Calu3 (cell line): ENCODE measurements at regions not wholly inside any gene's neighbourhood (a gene's known extent, or its start where the extent isn't known, plus 50 kb on each side); places are given as distances from the start of the nearest gene placed in this dataset.

ENCODE experiments used
- BruUV-seq: library from RNA; stranded (reverse); fragments of 400-500 nt; replicated peaks from 2 replicates; lab custom pipeline; 2021; lab: Mats Ljungman, UMichigan
- CTCF ChIA-PET: fragments of 300-600 bp; sonication (Branson Sonifier 250); formaldehyde crosslinking; loops from one replicate; lab custom pipeline; 2022; ENCODE audit warnings: antibody characterized with exemption; lab: Charles Lee
- DNase-seq: peaks from one replicate; pipeline ENCODE4 v3.0.0; 2022
- H3K27ac Mint-ChIP-seq: one replicate; pipeline ENCODE4 v1.8.0; 2022; ENCODE audit warnings: mixed read lengths; ENCODE audit not compliant: unreplicated experiment
- H3K27me3 Mint-ChIP-seq: one replicate; pipeline ENCODE4 v1.8.0; 2022; ENCODE audit warnings: mixed read lengths; ENCODE audit not compliant: unreplicated experiment
- H3K36me3 Mint-ChIP-seq: one replicate; pipeline ENCODE4 v1.8.0; 2022; ENCODE audit warnings: mild to moderate bottlenecking, moderate library complexity, mixed read lengths; ENCODE audit not compliant: insufficient read depth, unreplicated experiment
- H3K4me1 Mint-ChIP-seq: one replicate; pipeline ENCODE4 v1.8.0; 2022; ENCODE audit warnings: mild to moderate bottlenecking, low read depth, mixed read lengths; ENCODE audit not compliant: unreplicated experiment
- H3K4me3 Mint-ChIP-seq: one replicate; pipeline ENCODE4 v1.8.0; 2022; ENCODE audit warnings: mild to moderate bottlenecking, low read depth, moderate library complexity, mixed read lengths; ENCODE audit not compliant: unreplicated experiment
- H3K9me3 Mint-ChIP-seq: one replicate; pipeline ENCODE4 v1.8.0; 2022; ENCODE audit warnings: low read depth, mixed read lengths; ENCODE audit not compliant: unreplicated experiment
- intact Hi-C: fragments of 100-400 bp; cut with micrococcal nuclease; formaldehyde crosslinking; loops from one replicate; pipeline ENCODE4 v1.10.0; 2022; ENCODE audit not compliant: unreplicated experiment
- TF ChIP-seq, protein P1 (sequence below): fragments of 200-600 bp; IDR thresholded peaks from one replicate; pipeline ENCODE4 v1.8.0; 2022; ENCODE audit warnings: antibody characterized with exemption; ENCODE audit not compliant: unreplicated experiment

DNA sequence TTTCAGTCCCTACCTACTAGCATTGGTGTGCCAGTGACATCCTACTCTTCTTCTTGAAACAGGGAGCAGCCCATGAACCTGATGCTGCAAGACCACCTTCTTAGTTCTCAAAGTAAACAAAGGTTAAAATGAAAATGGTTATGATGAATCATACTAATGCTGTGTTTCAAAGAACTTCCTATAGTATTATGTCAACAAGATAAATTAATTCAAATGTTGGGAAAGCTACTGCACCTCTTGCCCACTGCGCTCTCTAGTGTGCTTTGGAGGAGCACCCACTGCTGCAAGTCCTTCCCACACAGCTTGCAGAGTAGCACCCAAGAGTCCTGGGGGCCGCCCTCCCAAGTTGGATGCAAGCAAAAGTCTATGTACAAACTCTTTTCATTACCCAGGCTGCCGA is 81.1 kb downstream of the CD200R1L start:
- TF ChIP-seq, protein P1, sequence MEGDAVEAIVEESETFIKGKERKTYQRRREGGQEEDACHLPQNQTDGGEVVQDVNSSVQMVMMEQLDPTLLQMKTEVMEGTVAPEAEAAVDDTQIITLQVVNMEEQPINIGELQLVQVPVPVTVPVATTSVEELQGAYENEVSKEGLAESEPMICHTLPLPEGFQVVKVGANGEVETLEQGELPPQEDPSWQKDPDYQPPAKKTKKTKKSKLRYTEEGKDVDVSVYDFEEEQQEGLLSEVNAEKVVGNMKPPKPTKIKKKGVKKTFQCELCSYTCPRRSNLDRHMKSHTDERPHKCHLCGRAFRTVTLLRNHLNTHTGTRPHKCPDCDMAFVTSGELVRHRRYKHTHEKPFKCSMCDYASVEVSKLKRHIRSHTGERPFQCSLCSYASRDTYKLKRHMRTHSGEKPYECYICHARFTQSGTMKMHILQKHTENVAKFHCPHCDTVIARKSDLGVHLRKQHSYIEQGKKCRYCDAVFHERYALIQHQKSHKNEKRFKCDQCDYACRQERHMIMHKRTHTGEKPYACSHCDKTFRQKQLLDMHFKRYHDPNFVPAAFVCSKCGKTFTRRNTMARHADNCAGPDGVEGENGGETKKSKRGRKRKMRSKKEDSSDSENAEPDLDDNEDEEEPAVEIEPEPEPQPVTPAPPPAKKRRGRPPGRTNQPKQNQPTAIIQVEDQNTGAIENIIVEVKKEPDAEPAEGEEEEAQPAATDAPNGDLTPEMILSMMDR: no peak
- CTCF ChIA-PET: interaction anchor here (0.6 kb wide), 1 partner anchor 29 kb away, joined by 3 read pairs; no protein-coding TSS in a partner anchor
- no TSS peak for BruUV-seq

DNA sequence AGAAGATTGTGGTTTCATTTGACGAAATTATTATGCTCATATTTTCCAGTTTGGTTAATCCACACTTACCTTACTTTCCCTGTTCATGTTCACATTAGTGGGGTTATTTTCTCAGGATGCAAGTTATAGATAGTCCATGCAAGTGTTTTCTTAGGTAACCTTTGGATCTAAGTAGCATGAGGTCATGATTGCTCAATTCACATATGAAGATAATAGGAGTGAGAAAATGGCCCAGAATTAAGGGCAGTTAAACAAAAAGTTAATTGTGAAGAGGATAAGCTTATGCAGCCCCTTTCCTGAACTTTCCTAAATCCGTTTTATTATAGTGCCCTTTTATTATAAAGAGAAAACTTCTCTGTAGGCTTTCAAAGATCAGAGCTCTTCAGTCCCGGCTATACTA is 83.4 kb downstream of the CD200R1L start:
- H3K27me3 Mint-ChIP-seq: no peaks in the 10 kb centered on the region
- H3K4me3 Mint-ChIP-seq: no peak overlapping the region
- no peak for DNase-seq
- no peaks in the 10 kb centered on the region for H3K36me3 Mint-ChIP-seq
- TF ChIP-seq, protein P1: no peak
- intact Hi-C loops: no loop called here
- no peaks in the 10 kb centered on the region for H3K9me3 Mint-ChIP-seq
- CTCF ChIA-PET: interaction anchor here (0.7 to 1.1 kb wide), 3 partner anchors 21 to 216 kb away, joined by 4 to 5 read pairs (median 4); no protein-coding TSS in a partner anchor
- BruUV-seq: no TSS peak
- no peak overlapping the region for H3K27ac Mint-ChIP-seq
- peaks cover 9% of the 10 kb centered on the region for H3K4me1 Mint-ChIP-seq

More for the DNA sequence above, 81.1 kb downstream of the CD200R1L start:
- Mint-ChIP-seq H3K27ac (no peak overlapping the region), H3K36me3 (no peaks in the 10 kb centered on the region), H3K9me3 (no peaks in the 10 kb centered on the region), H3K4me3 (no peak overlapping the region), H3K27me3 (no peaks in the 10 kb centered on the region), H3K4me1 (no peaks in the 10 kb centered on the region)
- no peak for DNase-seq
- intact Hi-C loops: no loop called here

DNA sequence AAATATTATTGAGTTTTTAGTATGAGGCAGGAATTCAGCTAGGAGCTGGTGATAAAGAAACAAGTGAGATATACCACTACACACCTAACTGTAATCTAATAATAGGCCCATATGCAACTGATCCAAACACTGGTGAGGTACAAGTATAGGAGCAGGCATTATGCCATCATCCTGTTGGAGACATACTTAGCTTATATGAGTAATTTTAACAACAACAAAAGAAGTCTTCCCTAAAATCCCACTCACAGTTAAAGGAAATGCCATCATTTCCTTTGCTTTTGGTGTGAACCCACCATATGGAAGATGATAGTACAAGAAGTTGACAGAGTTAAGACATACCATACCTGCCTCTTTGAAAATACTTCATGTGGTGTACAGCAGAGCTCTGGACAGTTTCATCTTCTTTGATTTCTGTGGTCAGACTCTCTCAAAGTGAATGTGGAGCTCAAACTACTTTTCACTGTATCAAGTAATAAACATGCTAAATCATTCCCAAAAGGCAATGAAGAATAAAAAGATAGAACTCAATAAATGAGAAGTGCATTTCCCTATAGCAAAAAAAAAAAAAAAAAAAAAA is 85.5 kb downstream of the CD200R1L start:
- Mint-ChIP-seq H3K27me3 (no peaks in the 10 kb centered on the region), H3K36me3 (no peaks in the 10 kb centered on the region)

DNA sequence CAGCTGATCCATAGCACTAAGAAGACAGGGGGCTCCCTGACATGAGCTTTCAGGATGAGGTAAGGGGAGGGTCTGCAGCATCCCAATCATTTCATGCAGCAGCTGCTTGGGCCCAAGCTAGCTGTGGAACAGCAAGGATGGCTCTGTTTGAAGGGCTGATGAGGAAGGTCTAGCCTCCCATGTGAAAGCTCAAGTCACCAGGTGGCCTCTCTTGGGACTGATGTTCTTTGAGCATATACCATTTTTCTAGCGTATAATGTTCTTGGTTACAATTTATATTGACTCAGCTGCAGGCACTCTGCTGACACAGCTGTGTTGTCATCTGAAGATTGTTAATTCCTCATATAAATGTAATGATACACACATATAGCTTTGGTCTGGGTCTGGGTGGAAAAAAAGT is 87.0 kb downstream of the CD200R1L start:
- Mint-ChIP-seq H3K4me3 (no peak overlapping the region), H3K36me3 (no peaks in the 10 kb centered on the region), H3K9me3 (peaks cover 2% of the 10 kb centered on the region), H3K27me3 (no peaks in the 10 kb centered on the region), H3K4me1 (peaks cover 9% of the 10 kb centered on the region), H3K27ac (no peak overlapping the region)
- intact Hi-C loops: no loop called here
- no TSS peak for BruUV-seq
- DNase-seq: no peak
- TF ChIP-seq, protein P1: no peak
- CTCF ChIA-PET: interaction anchor here (0.7 kb wide), 1 partner anchor 65 kb away, joined by 6 read pairs; no protein-coding TSS in a partner anchor

More for the DNA sequence above, 85.5 kb downstream of the CD200R1L start:
- Mint-ChIP-seq H3K27ac (no peak overlapping the region), H3K4me1 (peaks cover 9% of the 10 kb centered on the region), H3K9me3 (no peaks in the 10 kb centered on the region), H3K4me3 (no peak overlapping the region)
- no TSS peak for BruUV-seq
- CTCF ChIA-PET: interaction anchor here (0.7 kb wide), 2 partner anchors 19 to 161 kb away, joined by 3 to 5 read pairs; no protein-coding TSS in a partner anchor
- TF ChIP-seq, protein P1: no peak
- no peak for DNase-seq
- intact Hi-C loops: no loop called here
